ENCODE measurements at regions not wholly inside any gene's neighbourhood (a gene's known extent, or its start where the extent isn't known, plus 50 kb on each side); places are given as distances from the start of the nearest gene placed in this dataset.

DNA sequence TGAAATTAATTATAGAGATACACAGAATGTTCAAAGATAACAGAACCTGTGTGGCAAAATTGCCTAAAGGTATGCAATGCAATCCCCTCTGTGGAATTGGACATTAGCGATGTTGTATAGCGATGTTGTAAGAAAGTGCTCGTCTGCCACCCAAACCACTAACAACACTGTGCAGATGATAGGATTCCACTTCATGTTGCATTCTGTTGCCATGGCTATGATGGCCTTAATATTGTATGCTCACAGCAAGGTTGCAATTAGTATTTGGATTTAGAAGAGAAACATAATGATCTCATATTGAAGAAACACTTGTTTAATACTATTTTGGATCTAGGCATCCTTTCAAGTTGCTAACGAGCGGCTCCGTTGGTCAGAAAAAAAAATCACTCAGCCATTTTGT, 260.3 kb downstream of the BCAT1 start:
- Histone ChIP-seq H2AFZ (ENCODE audit: insufficient read depth, low read depth, low read length, poor library complexity, severe bottlenecking) (no peak overlapping the region), H3K9me3 (ENCODE audit: control extremely low read depth in 1 of 3, control insufficient read depth in 2 of 3, insufficient read depth in 1 of 3, low read length in 2 of 3) (no peaks in the 10 kb centered on the region), H3K4me1 (ENCODE audit: control insufficient read depth in 2 of 2, insufficient read depth in 2 of 2, low read length in 2 of 2) (no peaks in the 10 kb centered on the region), H3K9ac (ENCODE audit: low read length) (no peak overlapping the region), H3K79me2 (ENCODE audit: control insufficient read depth, insufficient read depth, low read length) (no peaks in the 10 kb centered on the region), H3K36me3 (replicated peaks in 1 of 2; ENCODE audit: control extremely low read depth in 1 of 2, control insufficient read depth in 1 of 2, extremely low read depth in 1 of 2, insufficient read depth in 2 of 2, low read length in 1 of 2) (no peaks in the 10 kb centered on the region), H3K4me2 (replicated peaks; ENCODE audit: low read depth, low read length, poor library complexity, severe bottlenecking) (no peak overlapping the region), H3K4me3 (ENCODE audit: control extremely low read depth in 1 of 5, extremely low read depth in 1 of 5, insufficient read depth in 1 of 5, low read depth in 2 of 5, low read length in 4 of 5) (no peak overlapping the region), H4K20me1 (ENCODE audit: control insufficient read depth, insufficient read depth, low read length, poor library complexity, severe bottlenecking) (no peaks in the 10 kb centered on the region), H3K27me3 (replicated peaks in 1 of 4; ENCODE audit: control extremely low read depth in 1 of 4, control insufficient read depth in 3 of 4, insufficient read depth in 4 of 4, low read length in 3 of 4) (no peaks in the 10 kb centered on the region), H3K27ac (ENCODE audit: low read length in 2 of 2) (no peak overlapping the region)
- Mint-ChIP-seq H3K9me3 (ENCODE audit: insufficient read depth) (no peaks in the 10 kb centered on the region), H3K27ac (no peak overlapping the region), H3K4me1 (no peaks in the 10 kb centered on the region), H3K4me3 (no peak overlapping the region), H3K27me3 (no peaks in the 10 kb centered on the region)
- DNase-seq (no peak), ATAC-seq (ENCODE audit: low read depth) (no peak)
- intact Hi-C loops (cut with micrococcal nuclease), result no loop called here
- 100% methylated on average over 2 of the region's 6 CpGs for WGBS (ENCODE audit: insufficient coverage)
- ChIA-PET CTCF (no interaction called here), POLR2A (no interaction called here)
- TF ChIP-seq EZH2 (IDR thresholded peaks at IDR 0.05; ENCODE audit: borderline replicate concordance, insufficient read depth, low read depth, low read length, poor library complexity, severe bottlenecking), result no peak
- TF ChIP-seq, protein P1, sequence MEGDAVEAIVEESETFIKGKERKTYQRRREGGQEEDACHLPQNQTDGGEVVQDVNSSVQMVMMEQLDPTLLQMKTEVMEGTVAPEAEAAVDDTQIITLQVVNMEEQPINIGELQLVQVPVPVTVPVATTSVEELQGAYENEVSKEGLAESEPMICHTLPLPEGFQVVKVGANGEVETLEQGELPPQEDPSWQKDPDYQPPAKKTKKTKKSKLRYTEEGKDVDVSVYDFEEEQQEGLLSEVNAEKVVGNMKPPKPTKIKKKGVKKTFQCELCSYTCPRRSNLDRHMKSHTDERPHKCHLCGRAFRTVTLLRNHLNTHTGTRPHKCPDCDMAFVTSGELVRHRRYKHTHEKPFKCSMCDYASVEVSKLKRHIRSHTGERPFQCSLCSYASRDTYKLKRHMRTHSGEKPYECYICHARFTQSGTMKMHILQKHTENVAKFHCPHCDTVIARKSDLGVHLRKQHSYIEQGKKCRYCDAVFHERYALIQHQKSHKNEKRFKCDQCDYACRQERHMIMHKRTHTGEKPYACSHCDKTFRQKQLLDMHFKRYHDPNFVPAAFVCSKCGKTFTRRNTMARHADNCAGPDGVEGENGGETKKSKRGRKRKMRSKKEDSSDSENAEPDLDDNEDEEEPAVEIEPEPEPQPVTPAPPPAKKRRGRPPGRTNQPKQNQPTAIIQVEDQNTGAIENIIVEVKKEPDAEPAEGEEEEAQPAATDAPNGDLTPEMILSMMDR (IDR thresholded peaks at IDR 0.05), result no peak

GRCh38 chr12:24681570-24681969, 267.3 kb downstream of the BCAT1 start:
- Histone ChIP-seq H3K9ac (ENCODE audit: low read length) (no peak overlapping the region), H3K4me3 (ENCODE audit: control extremely low read depth in 1 of 5, extremely low read depth in 1 of 5, insufficient read depth in 1 of 5, low read depth in 2 of 5, low read length in 4 of 5) (no peak overlapping the region), H3K36me3 (replicated peaks in 1 of 2; ENCODE audit: control extremely low read depth in 1 of 2, control insufficient read depth in 1 of 2, extremely low read depth in 1 of 2, insufficient read depth in 2 of 2, low read length in 1 of 2) (no peaks in the 10 kb centered on the region), H4K20me1 (ENCODE audit: control insufficient read depth, insufficient read depth, low read length, poor library complexity, severe bottlenecking) (no peaks in the 10 kb centered on the region), H3K27me3 (replicated peaks in 1 of 4; ENCODE audit: control extremely low read depth in 1 of 4, control insufficient read depth in 3 of 4, insufficient read depth in 4 of 4, low read length in 3 of 4) (no peaks in the 10 kb centered on the region), H3K79me2 (ENCODE audit: control insufficient read depth, insufficient read depth, low read length) (no peaks in the 10 kb centered on the region), H3K27ac (ENCODE audit: low read length in 2 of 2) (no peak overlapping the region), H3K4me1 (ENCODE audit: control insufficient read depth in 2 of 2, insufficient read depth in 2 of 2, low read length in 2 of 2) (no peaks in the 10 kb centered on the region), H2AFZ (ENCODE audit: insufficient read depth, low read depth, low read length, poor library complexity, severe bottlenecking) (no peak overlapping the region), H3K9me3 (ENCODE audit: control extremely low read depth in 1 of 3, control insufficient read depth in 2 of 3, insufficient read depth in 1 of 3, low read length in 2 of 3) (no peaks in the 10 kb centered on the region), H3K4me2 (replicated peaks; ENCODE audit: low read depth, low read length, poor library complexity, severe bottlenecking) (no peak overlapping the region)
- ChIA-PET POLR2A (no interaction called here), CTCF (interaction anchor here (0.5 kb wide), 1 partner anchor 29 kb away, joined by 3 read pairs; no protein-coding TSS in a partner anchor)
- H3K4me3 Mint-ChIP-seq, result no peak overlapping the region
- DNase-seq (no peak), ATAC-seq (ENCODE audit: low read depth) (no peak)
- intact Hi-C loops (cut with micrococcal nuclease), result no loop called here
- H3K9me3 Mint-ChIP-seq (ENCODE audit: insufficient read depth), result no peaks in the 10 kb centered on the region
- H3K4me1 Mint-ChIP-seq, result no peaks in the 10 kb centered on the region
- H3K27ac Mint-ChIP-seq, result no peak overlapping the region
- no peaks in the 10 kb centered on the region for H3K27me3 Mint-ChIP-seq
- TF ChIP-seq, protein P1 (IDR thresholded peaks at IDR 0.05), result no peak
- no peak for TF ChIP-seq EZH2 (IDR thresholded peaks at IDR 0.05; ENCODE audit: borderline replicate concordance, insufficient read depth, low read depth, low read length, poor library complexity, severe bottlenecking)
- WGBS (ENCODE audit: insufficient coverage), result no CpG with 5 or more reads among the region's 3 CpGs
